WTC11 (cell line): ENCODE measurements at regions not wholly inside any gene's neighbourhood (a gene's known extent, or its start where the extent isn't known, plus 50 kb on each side); places are given as distances from the start of the nearest gene placed in this dataset.

ENCODE experiments used
- ATAC-seq: fragments of 200-7000 bp; cut with Tn5 transposase; 2 replicates; pipeline ENCODE4 v1.10.0; 2021; ENCODE audit warnings: mild to moderate bottlenecking, moderate library complexity
- CTCF ChIA-PET: fragments of 300-600 bp; sonication (Branson Sonifier 250); formaldehyde crosslinking; loops from one replicate; lab custom pipeline; 2021; ENCODE audit warnings: antibody characterized with exemption; lab: Charles Lee
- POLR2A ChIA-PET: fragments of 350-600 bp; sonication (Branson Sonifier 250); formaldehyde crosslinking; loops from one replicate; lab custom pipeline; 2021; ENCODE audit warnings: antibody characterized with exemption; lab: Charles Lee
- DNase-seq: peaks from one replicate; pipeline ENCODE4 v3.0.0; 2021; ENCODE audit warnings: low spot score
- H3K27ac Mint-ChIP-seq: 2 replicates; pipeline ENCODE4 v1.8.0; 2021; ENCODE audit warnings: mixed read lengths
- H3K27me3 Mint-ChIP-seq: 2 replicates; pipeline ENCODE4 v1.8.0; 2021; ENCODE audit warnings: low read depth, mild to moderate bottlenecking, moderate library complexity, mixed read lengths
- H3K36me3 Mint-ChIP-seq: 2 replicates; pipeline ENCODE4 v1.8.0; 2021; ENCODE audit warnings: mixed read lengths
- H3K4me1 Mint-ChIP-seq: 2 replicates; pipeline ENCODE4 v1.8.0; 2022; ENCODE audit warnings: mixed read lengths
- H3K4me3 Mint-ChIP-seq: 2 replicates; pipeline ENCODE4 v1.8.0; 2021; ENCODE audit warnings: mild to moderate bottlenecking, moderate library complexity, mixed read lengths
- H3K9me3 Mint-ChIP-seq: 2 replicates; pipeline ENCODE4 v1.8.0; 2021; ENCODE audit warnings: mixed read lengths
- FOXK1 ChIP-seq: sonication (generic); formaldehyde crosslinking; IDR thresholded peaks from 2 replicates; pipeline ENCODE4 v1.8.0; 2022; ENCODE audit warnings: mild to moderate bottlenecking, moderate library complexity, missing genetic modification reagents
- FOXP1 ChIP-seq: sonication (generic); formaldehyde crosslinking; IDR thresholded peaks from 2 replicates; pipeline ENCODE4 v1.8.0; 2022; ENCODE audit warnings: missing genetic modification reagents, mild to moderate bottlenecking, moderate library complexity, borderline replicate concordance
- FOXP4 ChIP-seq: sonication (generic); formaldehyde crosslinking; IDR thresholded peaks from 2 replicates; pipeline ENCODE4 v1.8.0; 2022; ENCODE audit warnings: mild to moderate bottlenecking, missing genetic modification reagents
- GTF2I ChIP-seq: fragments of 250-450 bp; sonication (Bioruptor Pico); conservative IDR thresholded peaks from 2 replicates; pipeline ENCODE4 v1.4.0; 2021; ENCODE audit warnings: mild to moderate bottlenecking
- MXD4 ChIP-seq: fragments of 250-450 bp; sonication (Bioruptor Pico); IDR thresholded peaks from 2 replicates; pipeline ENCODE4 v1.8.0; 2021; ENCODE audit warnings: mild to moderate bottlenecking, moderate library complexity, borderline replicate concordance
- NFYB ChIP-seq: sonication (generic); formaldehyde crosslinking; conservative IDR thresholded peaks from 2 replicates; pipeline ENCODE4 v1.8.0; 2022; ENCODE audit warnings: low read depth, missing genetic modification reagents
- PRRX2 ChIP-seq: fragments of 250-450 bp; sonication (Bioruptor Pico); IDR thresholded peaks from 2 replicates; pipeline ENCODE4 v1.8.0; 2021; ENCODE audit warnings: mild to moderate bottlenecking
- SP1 ChIP-seq: sonication (generic); formaldehyde crosslinking; conservative IDR thresholded peaks from 2 replicates; pipeline ENCODE4 v1.8.1; 2022; ENCODE audit warnings: missing genetic modification reagents
- ZNF232 ChIP-seq: sonication (generic); formaldehyde crosslinking; IDR thresholded peaks from 2 replicates; pipeline ENCODE4 v1.8.0; 2022; ENCODE audit warnings: mild to moderate bottlenecking, missing genetic modification reagents
- ZNF532 ChIP-seq: fragments of 250-450 bp; sonication (Bioruptor Pico); IDR thresholded peaks from 2 replicates; pipeline ENCODE4 v1.9.0; 2021; ENCODE audit warnings: mild to moderate bottlenecking, borderline replicate concordance
- ZNF671 ChIP-seq: fragments of 250-450 bp; sonication (Bioruptor Pico); IDR thresholded peaks from 2 replicates; pipeline ENCODE4 v1.8.0; 2021; ENCODE audit warnings: mild to moderate bottlenecking
- TF ChIP-seq, protein P1 (sequence below): sonication (generic); formaldehyde crosslinking; IDR thresholded peaks from 2 replicates; pipeline ENCODE4 v1.8.1; 2023; ENCODE audit warnings: mild to moderate bottlenecking, missing genetic modification reagents, moderate library complexity
- TF ChIP-seq, protein P2 (sequence below): sonication (generic); formaldehyde crosslinking; IDR thresholded peaks from 2 replicates; pipeline ENCODE4 v1.8.0; 2023; ENCODE audit warnings: mild to moderate bottlenecking, missing genetic modification reagents

DNA sequence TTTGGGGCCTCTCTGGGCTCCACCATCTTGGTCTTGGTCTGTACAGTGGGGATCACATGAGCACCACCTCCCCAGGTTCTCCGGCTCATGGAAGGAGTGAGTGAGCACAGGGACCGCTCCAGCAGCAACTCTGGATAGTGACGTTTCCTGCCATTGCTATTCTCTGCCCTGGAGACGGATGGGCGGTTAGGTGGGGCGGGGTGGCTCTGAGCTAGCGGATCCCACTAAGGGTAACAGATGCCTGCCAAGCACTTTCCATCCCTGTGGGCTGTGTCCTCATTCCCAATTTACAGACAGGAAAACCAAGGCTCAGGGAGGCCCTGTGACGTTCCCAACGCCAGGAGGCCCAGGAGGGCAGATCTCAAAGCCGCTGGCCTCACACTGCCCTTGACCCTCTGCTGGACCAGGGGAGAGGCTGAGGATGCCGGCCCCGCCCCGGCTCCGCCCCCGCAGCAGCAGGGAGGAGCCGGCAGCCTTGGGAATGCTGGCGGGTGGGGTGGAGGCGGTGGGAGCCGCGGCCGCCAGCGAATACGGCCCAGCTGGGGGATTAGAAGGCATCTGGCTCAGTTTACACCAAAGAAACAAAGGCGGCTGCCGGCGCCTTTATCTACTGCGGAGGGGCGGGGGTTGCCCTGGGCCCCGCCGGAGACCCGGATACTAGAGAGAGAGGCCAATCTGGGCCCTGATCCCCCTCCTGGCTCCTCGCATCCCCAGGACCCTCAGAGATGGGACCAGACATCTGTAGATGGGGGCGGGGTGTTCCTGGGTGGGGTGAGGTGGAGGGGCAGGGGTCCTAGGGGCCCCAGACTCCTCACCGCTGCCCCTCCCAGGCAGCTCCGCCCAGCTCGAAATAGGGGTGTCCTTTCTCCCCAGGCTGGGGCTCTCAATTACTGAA is 122.3 kb upstream of the CIBAR2 start (continued):
- TF ChIP-seq, protein P1, sequence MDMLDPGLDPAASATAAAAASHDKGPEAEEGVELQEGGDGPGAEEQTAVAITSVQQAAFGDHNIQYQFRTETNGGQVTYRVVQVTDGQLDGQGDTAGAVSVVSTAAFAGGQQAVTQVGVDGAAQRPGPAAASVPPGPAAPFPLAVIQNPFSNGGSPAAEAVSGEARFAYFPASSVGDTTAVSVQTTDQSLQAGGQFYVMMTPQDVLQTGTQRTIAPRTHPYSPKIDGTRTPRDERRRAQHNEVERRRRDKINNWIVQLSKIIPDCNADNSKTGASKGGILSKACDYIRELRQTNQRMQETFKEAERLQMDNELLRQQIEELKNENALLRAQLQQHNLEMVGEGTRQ (CRISPR knock-in tag): no peak
- 0 out of 2 replicates have a peak, but pooled peaks have one; percentile 24 for TF ChIP-seq FOXK1 (CRISPR knock-in tag)
- TF ChIP-seq FOXP1: no peak
- no peak for TF ChIP-seq ZNF232
- 0 out of 2 replicates have a peak, but pooled peaks have one; percentile 25 for TF ChIP-seq FOXP4
- TF ChIP-seq PRRX2: no peak
- TF ChIP-seq SP1: peak; percentile 63
- no peak for TF ChIP-seq ZNF532

DNA sequence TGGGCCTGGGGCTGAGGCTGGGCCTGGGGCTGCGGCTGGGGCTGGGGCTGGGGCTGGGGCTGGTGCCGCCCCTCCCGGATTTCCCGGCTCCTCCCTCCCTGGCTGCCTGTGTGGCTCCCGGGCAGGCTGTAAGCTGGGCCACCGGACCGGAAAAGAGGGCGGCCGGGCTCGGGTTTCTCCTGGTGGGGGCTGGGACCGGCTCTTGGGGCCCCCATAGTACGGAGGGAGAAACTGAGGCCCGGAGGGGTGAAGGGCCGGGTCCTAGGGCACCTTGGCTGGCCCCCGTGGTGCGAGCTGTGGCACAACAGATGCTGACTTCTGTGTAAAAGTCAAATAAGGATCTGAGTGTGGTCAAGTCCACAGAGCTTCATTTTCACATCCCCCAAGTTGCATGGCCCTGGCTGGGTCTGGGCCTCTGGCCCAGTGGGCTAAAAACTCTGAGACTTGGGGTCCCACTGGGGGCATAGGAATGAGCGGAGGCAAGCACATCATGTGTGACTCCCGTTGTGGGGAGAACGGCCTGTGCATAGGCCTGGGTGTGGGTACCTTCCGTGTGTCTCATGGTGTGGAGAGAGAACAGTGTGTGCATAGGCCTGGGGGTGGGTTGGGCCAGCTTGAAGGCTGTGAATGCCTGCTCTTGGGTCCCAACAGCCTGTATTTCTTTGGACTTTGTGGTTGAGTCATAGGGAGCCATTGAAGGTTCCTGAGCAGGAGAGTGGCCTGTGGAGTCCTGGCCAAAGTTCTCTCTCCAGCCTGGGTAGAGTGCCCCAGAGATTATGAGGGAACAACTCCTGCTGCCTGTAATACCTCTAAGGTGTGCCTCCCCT is 123.9 kb upstream of the CIBAR2 start:
- Mint-ChIP-seq H3K4me1 (peaks cover 53% of the 10 kb centered on the region), H3K36me3 (no peaks in the 10 kb centered on the region), H3K4me3 (peak overlapping the region; percentile 45)
- TF ChIP-seq, protein P2, sequence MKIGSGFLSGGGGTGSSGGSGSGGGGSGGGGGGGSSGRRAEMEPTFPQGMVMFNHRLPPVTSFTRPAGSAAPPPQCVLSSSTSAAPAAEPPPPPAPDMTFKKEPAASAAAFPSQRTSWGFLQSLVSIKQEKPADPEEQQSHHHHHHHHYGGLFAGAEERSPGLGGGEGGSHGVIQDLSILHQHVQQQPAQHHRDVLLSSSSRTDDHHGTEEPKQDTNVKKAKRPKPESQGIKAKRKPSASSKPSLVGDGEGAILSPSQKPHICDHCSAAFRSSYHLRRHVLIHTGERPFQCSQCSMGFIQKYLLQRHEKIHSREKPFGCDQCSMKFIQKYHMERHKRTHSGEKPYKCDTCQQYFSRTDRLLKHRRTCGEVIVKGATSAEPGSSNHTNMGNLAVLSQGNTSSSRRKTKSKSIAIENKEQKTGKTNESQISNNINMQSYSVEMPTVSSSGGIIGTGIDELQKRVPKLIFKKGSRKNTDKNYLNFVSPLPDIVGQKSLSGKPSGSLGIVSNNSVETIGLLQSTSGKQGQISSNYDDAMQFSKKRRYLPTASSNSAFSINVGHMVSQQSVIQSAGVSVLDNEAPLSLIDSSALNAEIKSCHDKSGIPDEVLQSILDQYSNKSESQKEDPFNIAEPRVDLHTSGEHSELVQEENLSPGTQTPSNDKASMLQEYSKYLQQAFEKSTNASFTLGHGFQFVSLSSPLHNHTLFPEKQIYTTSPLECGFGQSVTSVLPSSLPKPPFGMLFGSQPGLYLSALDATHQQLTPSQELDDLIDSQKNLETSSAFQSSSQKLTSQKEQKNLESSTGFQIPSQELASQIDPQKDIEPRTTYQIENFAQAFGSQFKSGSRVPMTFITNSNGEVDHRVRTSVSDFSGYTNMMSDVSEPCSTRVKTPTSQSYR (CRISPR knock-in tag): no peak
- 0 out of 2 replicates have a peak, but pooled peaks have one; percentile 78 for TF ChIP-seq GTF2I (CRISPR knock-in tag)
- TF ChIP-seq NFYB: no peak
- no peak for TF ChIP-seq MXD4 (CRISPR knock-in tag)
- TF ChIP-seq ZNF671 (CRISPR knock-in tag): 0 out of 2 replicates have a peak, but pooled peaks have one; percentile 31
- TF ChIP-seq, all 79 proteins: peak for 2
- ChIA-PET CTCF (interaction anchor here (0.6 to 3.5 kb wide), 16 partner anchors 9 to 312 kb away, joined by 3 to 35 read pairs (median 4); no protein-coding TSS in a partner anchor), POLR2A (no interaction called here)
- Mint-ChIP-seq H3K27me3 (no peaks in the 10 kb centered on the region; the same call in 1 of the 2 replicates), H3K9me3 (peaks cover 3% of the 10 kb centered on the region), H3K27ac (peak overlapping the region; percentile 78; the same call in 1 of the 2 replicates)
- peak; percentile 57; the same call in 1 of the 2 replicates for ATAC-seq
- no peak for DNase-seq
